ENCODE measurements at regions not wholly inside any gene's neighbourhood (a gene's known extent, or its start where the extent isn't known, plus 50 kb on each side); places are given as distances from the start of the nearest gene placed in this dataset.

DNA sequence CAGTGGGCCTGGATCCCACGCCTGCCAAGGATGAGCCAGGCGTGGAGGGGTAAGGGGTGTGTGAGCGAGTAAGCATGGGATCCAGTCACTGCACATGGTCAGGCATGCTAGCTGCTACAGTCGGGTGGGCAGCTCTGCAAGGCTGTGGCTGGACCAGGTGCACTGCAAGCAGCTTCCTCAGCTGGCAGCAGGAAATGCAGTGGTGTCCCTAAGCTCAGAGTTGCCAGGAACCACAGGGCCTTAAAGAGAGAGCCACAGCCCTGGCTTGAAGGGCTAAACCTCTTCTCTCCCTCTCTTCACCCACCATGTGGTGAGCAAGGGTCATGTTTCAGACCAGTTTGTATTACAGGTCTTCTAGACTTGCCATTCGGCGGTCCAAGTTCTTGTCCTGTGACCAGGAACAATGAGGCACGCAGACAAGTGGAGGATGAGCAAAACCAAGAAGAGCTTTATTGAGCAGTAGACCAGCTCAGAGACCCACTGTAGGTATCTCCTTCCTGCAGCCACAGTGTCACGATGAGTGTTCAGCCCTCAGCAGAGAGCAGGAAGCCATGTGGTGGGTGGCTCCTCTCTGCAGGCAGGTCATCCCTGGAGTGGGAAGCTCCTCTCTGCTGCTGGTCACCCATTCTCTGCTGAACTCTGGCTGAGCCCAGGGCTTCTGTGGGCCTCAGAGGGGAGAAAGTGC lies 511.9 kb downstream of the PYDC2 start:
- TF ChIP-seq, protein P1, sequence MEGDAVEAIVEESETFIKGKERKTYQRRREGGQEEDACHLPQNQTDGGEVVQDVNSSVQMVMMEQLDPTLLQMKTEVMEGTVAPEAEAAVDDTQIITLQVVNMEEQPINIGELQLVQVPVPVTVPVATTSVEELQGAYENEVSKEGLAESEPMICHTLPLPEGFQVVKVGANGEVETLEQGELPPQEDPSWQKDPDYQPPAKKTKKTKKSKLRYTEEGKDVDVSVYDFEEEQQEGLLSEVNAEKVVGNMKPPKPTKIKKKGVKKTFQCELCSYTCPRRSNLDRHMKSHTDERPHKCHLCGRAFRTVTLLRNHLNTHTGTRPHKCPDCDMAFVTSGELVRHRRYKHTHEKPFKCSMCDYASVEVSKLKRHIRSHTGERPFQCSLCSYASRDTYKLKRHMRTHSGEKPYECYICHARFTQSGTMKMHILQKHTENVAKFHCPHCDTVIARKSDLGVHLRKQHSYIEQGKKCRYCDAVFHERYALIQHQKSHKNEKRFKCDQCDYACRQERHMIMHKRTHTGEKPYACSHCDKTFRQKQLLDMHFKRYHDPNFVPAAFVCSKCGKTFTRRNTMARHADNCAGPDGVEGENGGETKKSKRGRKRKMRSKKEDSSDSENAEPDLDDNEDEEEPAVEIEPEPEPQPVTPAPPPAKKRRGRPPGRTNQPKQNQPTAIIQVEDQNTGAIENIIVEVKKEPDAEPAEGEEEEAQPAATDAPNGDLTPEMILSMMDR (IDR thresholded peaks at IDR 0.05) = no peak
- TF ChIP-seq POLR2A (IDR thresholded peaks at IDR 0.05) = no peak

All from ovary (tissue), 3 donors.